Urothelium cell line (cell line): ENCODE measurements at regions not wholly inside any gene's neighbourhood (a gene's known extent, or its start where the extent isn't known, plus 50 kb on each side); places are given as distances from the start of the nearest gene placed in this dataset.

Experiments used
- DNase-seq: peaks from one replicate; pipeline ENCODE4 v3.0.0; 2011; ENCODE audit warnings: low spot score, mixed read lengths
- FAIRE-seq: peaks from 2 replicates; lab custom pipeline; 2011; peaks lifted over from hg19 to GRCh38; lab: Jason Lieb, UNC

GRCh38 chr7:114853189-114853588 is 68.7 kb upstream of the MDFIC start:
- DNase-seq (no peak), FAIRE-seq (no peak)

- FAIRE-seq, result no peak
- DNase-seq, result no peak
Measured at GRCh38 chr7:114854369-114854768, 67.5 kb upstream of the MDFIC start.

- no peak for FAIRE-seq
Measured at GRCh38 chr7:114856625-114857024, 65.3 kb upstream of the MDFIC start.

GRCh38 chr7:114857605-114858004 is 64.3 kb upstream of the MDFIC start:
- FAIRE-seq, result no peak
- DNase-seq, result no peak

More at GRCh38 chr7:114856625-114857024, 65.3 kb upstream of the MDFIC start:
- DNase-seq, result no peak

- no peak for FAIRE-seq
- no peak for DNase-seq
Measured at GRCh38 chr7:114859477-114859876, 62.4 kb upstream of the MDFIC start.

- DNase-seq, result no peak
- no peak for FAIRE-seq
Measured at GRCh38 chr7:114860206-114860605, 61.7 kb upstream of the MDFIC start.

DNA sequence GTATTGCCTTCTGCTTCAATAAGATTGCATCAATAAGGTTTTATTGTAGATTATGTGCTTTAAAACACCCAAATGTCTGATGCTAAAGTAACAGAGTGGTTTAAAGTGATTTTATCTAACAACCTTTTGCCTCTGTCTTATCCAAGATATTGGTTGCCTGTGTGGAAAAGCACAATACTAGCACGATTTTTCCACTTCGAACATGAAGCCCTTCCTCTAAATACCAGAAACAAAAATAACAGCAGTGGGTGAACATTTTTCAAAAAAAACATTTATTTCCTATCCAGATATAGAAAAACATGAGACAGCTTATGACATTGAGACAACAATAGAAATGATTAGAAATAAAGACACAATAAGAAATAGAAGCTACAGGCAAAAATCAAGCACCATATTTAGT is 59.5 kb upstream of the MDFIC start:
- DNase-seq (no peak), FAIRE-seq (no peak)

- DNase-seq, result no peak
- no peak for FAIRE-seq
Measured at GRCh38 chr7:114864278-114864677, 57.6 kb upstream of the MDFIC start.

DNA sequence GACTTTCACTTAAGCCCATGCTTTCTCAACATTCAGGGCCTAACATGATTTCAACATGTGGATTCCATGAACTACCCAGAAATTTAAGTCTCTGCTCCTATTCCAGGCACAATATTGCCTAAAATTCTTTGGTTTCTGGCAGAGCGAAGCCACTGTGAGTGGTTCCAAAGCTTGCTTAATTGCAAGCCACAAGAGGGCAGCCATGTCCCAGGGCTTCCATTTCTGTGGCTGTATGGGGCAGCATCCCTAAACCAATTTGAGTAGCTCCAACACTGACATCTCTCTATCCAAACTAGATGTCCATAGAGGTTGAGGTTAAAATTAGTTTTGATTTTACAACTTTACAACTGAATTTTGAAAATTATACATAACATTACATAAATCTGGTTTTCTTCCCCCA is 56.3 kb upstream of the MDFIC start:
- FAIRE-seq, result no peak
- no peak for DNase-seq
